ENCODE measurements at regions not wholly inside any gene's neighbourhood (a gene's known extent, or its start where the extent isn't known, plus 50 kb on each side); places are given as distances from the start of the nearest gene placed in this dataset.
"Not testable (repeated sequence)": the region's sequence is repeated elsewhere in the genome, so short reads cannot be mapped to it uniquely, and the experiment has no call there.

DNA sequence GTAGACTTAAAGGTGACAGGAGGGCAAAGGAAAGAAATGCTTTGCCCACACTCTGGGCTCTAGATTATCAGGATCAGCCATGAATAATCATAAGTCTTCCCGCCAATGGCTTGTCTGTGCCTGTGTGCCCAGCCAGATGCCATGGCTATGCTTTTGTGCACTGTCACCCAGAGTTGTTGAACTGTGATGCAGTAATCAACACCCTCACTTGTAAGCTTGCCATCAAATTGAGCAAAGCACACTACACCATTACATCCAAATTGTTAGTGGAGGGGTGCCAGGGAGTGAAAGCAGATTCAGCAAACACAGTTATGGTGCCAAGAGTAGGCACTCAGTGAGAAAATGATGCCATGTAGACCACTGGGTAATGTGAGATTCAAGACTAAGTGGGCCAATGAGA, 845.3 kb upstream of the MIR17HG start:
- H3K4me1 Mint-ChIP-seq: peaks cover 9% of the 10 kb centered on the region
- TF ChIP-seq, protein P1, sequence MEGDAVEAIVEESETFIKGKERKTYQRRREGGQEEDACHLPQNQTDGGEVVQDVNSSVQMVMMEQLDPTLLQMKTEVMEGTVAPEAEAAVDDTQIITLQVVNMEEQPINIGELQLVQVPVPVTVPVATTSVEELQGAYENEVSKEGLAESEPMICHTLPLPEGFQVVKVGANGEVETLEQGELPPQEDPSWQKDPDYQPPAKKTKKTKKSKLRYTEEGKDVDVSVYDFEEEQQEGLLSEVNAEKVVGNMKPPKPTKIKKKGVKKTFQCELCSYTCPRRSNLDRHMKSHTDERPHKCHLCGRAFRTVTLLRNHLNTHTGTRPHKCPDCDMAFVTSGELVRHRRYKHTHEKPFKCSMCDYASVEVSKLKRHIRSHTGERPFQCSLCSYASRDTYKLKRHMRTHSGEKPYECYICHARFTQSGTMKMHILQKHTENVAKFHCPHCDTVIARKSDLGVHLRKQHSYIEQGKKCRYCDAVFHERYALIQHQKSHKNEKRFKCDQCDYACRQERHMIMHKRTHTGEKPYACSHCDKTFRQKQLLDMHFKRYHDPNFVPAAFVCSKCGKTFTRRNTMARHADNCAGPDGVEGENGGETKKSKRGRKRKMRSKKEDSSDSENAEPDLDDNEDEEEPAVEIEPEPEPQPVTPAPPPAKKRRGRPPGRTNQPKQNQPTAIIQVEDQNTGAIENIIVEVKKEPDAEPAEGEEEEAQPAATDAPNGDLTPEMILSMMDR (conservative IDR thresholded peaks at IDR 0.05): no peak
- H3K27me3 Mint-ChIP-seq (ENCODE audit: low read depth): no peaks in the 10 kb centered on the region
- no peak overlapping the region for H3K4me3 Mint-ChIP-seq
- peaks cover 5% of the 10 kb centered on the region for H3K9me3 Mint-ChIP-seq
- H3K27ac Mint-ChIP-seq (ENCODE audit: unreplicated experiment): no peak overlapping the region
- DNase-seq (ENCODE audit: low read depth, low spot score): no peak
- H3K36me3 Mint-ChIP-seq (ENCODE audit: low read depth): no peaks in the 10 kb centered on the region

- Mint-ChIP-seq H3K27me3 (ENCODE audit: low read depth) (no peaks in the 10 kb centered on the region), H3K9me3 (peaks cover 5% of the 10 kb centered on the region), H3K36me3 (ENCODE audit: low read depth) (no peaks in the 10 kb centered on the region), H3K4me1 (peaks cover 9% of the 10 kb centered on the region), H3K4me3 (no peak overlapping the region), H3K27ac (ENCODE audit: unreplicated experiment) (no peak overlapping the region)
- DNase-seq (ENCODE audit: low read depth, low spot score): no peak
- TF ChIP-seq, protein P1 (conservative IDR thresholded peaks at IDR 0.05): no peak
These were observed 844.7 kb upstream of the MIR17HG start for GRCh38 chr13:90502762-90503161.

GRCh38 chr13:90510319-90510718, 837.2 kb upstream of the MIR17HG start:
- no peaks in the 10 kb centered on the region for H3K27me3 Mint-ChIP-seq (ENCODE audit: low read depth)
- no peak overlapping the region for H3K27ac Mint-ChIP-seq (ENCODE audit: unreplicated experiment)
- DNase-seq (ENCODE audit: low read depth, low spot score): no peak
- TF ChIP-seq, protein P1 (conservative IDR thresholded peaks at IDR 0.05): no peak
- peaks cover 12% of the 10 kb centered on the region for H3K9me3 Mint-ChIP-seq
- H3K36me3 Mint-ChIP-seq (ENCODE audit: low read depth): no peaks in the 10 kb centered on the region
- no peak overlapping the region for H3K4me3 Mint-ChIP-seq
- no peaks in the 10 kb centered on the region for H3K4me1 Mint-ChIP-seq

DNA sequence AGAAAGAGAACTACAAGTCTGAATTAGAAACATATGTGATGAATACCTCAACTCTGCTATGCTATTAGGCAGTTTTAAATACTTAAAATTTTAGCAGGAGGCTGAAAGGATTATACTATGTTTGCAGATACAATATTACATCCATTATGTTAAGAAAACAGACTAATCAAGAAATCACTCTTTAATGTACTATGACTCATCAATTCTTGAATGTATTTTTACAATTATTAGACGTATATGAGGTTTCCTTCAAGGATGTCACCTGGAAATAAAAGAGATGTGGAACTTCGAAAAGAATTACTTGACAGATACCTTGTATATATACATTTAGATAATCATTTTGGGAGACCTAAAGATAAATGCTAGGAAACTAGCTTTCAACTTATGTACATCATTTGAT, 835.6 kb upstream of the MIR17HG start:
- Mint-ChIP-seq H3K4me1 (no peaks in the 10 kb centered on the region), H3K27me3 (ENCODE audit: low read depth) (no peaks in the 10 kb centered on the region)

GRCh38 chr13:90514712-90515111, 832.8 kb upstream of the MIR17HG start:
- DNase-seq (ENCODE audit: low read depth, low spot score); H3K27ac Mint-ChIP-seq (ENCODE audit: unreplicated experiment); H3K27me3 Mint-ChIP-seq (ENCODE audit: low read depth); H3K9me3 Mint-ChIP-seq; H3K36me3 Mint-ChIP-seq (ENCODE audit: low read depth); H3K4me3 Mint-ChIP-seq; H3K4me1 Mint-ChIP-seq: not testable (repeated sequence)

More for the DNA sequence above, 835.6 kb upstream of the MIR17HG start:
- Mint-ChIP-seq H3K4me3 (no peak overlapping the region), H3K27ac (ENCODE audit: unreplicated experiment) (no peak overlapping the region), H3K36me3 (ENCODE audit: low read depth) (no peaks in the 10 kb centered on the region), H3K9me3 (peaks cover 8% of the 10 kb centered on the region)
- TF ChIP-seq, protein P1 (conservative IDR thresholded peaks at IDR 0.05): no peak
- DNase-seq (ENCODE audit: low read depth, low spot score): no peak

DNA sequence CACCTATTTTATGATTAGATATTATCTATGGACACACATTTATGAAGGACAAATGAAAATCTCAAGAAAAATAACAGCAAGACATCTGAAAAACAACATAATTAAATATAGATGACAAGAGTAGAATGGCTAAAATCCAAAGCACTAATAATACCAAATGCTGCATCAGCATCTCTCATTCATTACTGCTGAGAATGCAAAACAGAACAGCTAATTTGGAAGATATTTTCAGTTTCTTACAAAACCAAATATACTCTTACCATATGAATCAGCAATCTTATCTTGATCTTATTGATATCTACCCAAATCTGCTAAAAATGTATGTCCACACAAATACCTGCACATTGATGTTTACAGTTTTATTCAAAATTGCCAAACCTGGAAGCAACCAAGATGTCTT, 829.1 kb upstream of the MIR17HG start:
- TF ChIP-seq, protein P1 (conservative IDR thresholded peaks at IDR 0.05): no peak
- Mint-ChIP-seq H3K4me1 (peaks cover 6% of the 10 kb centered on the region), H3K27ac (ENCODE audit: unreplicated experiment) (no peak overlapping the region), H3K36me3 (ENCODE audit: low read depth) (peaks cover 19% of the 10 kb centered on the region), H3K9me3 (peaks cover 25% of the 10 kb centered on the region), H3K27me3 (ENCODE audit: low read depth) (no peaks in the 10 kb centered on the region), H3K4me3 (no peak overlapping the region)
- no peak for DNase-seq (ENCODE audit: low read depth, low spot score)
